TTC549 (cell line): ENCODE measurements at regions not wholly inside any gene's neighbourhood (a gene's known extent, or its start where the extent isn't known, plus 50 kb on each side); places are given as distances from the start of the nearest gene placed in this dataset.

ENCODE experiments used
- FAIRE-seq: peaks from 2 replicates; lab custom pipeline; 2012; peaks lifted over from hg19 to GRCh38; lab: Jason Lieb, UNC

GRCh38 chr14:27389402-27389801 lies 791.6 kb upstream of the NOVA1 start:
- no peak for FAIRE-seq

GRCh38 chr14:27390155-27390554 lies 792.3 kb upstream of the NOVA1 start:
- FAIRE-seq = no peak

- no peak for FAIRE-seq
These were observed 793.5 kb upstream of the NOVA1 start for GRCh38 chr14:27391331-27391730.

- no peak for FAIRE-seq
These were observed 794.3 kb upstream of the NOVA1 start for GRCh38 chr14:27392153-27392552.

- FAIRE-seq = no peak
These were observed 812.1 kb upstream of the NOVA1 start for GRCh38 chr14:27409944-27410343.

- no peak for FAIRE-seq
These were observed 813.1 kb upstream of the NOVA1 start for GRCh38 chr14:27410981-27411380.

GRCh38 chr14:27427796-27428195 lies 830.0 kb upstream of the NOVA1 start:
- FAIRE-seq = no peak

GRCh38 chr14:27435923-27436670 lies 838.3 kb upstream of the NOVA1 start:
- no peak for FAIRE-seq

GRCh38 chr14:27484633-27485032 lies 886.8 kb upstream of the NOVA1 start:
- no peak for FAIRE-seq

- FAIRE-seq = no peak
These were observed 887.4 kb upstream of the NOVA1 start for GRCh38 chr14:27485193-27485592.

- FAIRE-seq = no peak
These were observed 908.4 kb upstream of the NOVA1 start for GRCh38 chr14:27506272-27506671.

- no peak for FAIRE-seq
These were observed 930.5 kb upstream of the NOVA1 start for GRCh38 chr14:27528328-27528727.

GRCh38 chr14:27536748-27537147 lies 938.9 kb upstream of the NOVA1 start:
- FAIRE-seq = no peak

- no peak for FAIRE-seq
These were observed 948.3 kb upstream of the NOVA1 start for GRCh38 chr14:27546111-27546510.

GRCh38 chr14:27553790-27554189 lies 956.0 kb upstream of the NOVA1 start:
- no peak for FAIRE-seq

- FAIRE-seq = no peak
These were observed 959.6 kb upstream of the NOVA1 start for GRCh38 chr14:27557445-27557844.

GRCh38 chr14:27559848-27560247 lies 962.0 kb upstream of the NOVA1 start:
- no peak for FAIRE-seq

- FAIRE-seq = no peak
These were observed 969.1 kb upstream of the NOVA1 start for GRCh38 chr14:27566843-27567382.

GRCh38 chr14:27573018-27573417 lies 975.2 kb upstream of the NOVA1 start:
- FAIRE-seq = no peak

- FAIRE-seq = no peak
These were observed 989.3 kb upstream of the NOVA1 start for GRCh38 chr14:27587103-27587502.

- FAIRE-seq = no peak
These were observed 1007.4 kb upstream of the NOVA1 start for GRCh38 chr14:27605282-27605681.

GRCh38 chr14:27608377-27608776 lies 1010.5 kb upstream of the NOVA1 start:
- no peak for FAIRE-seq

- FAIRE-seq = no peak
These were observed 1014.3 kb upstream of the NOVA1 start for GRCh38 chr14:27612121-27612520.

GRCh38 chr14:27613102-27613501 lies 1015.3 kb upstream of the NOVA1 start:
- FAIRE-seq = no peak
